ENCODE measurements at regions not wholly inside any gene's neighbourhood (a gene's known extent, or its start where the extent isn't known, plus 50 kb on each side); places are given as distances from the start of the nearest gene placed in this dataset.
"Not testable (repeated sequence)": the region's sequence is repeated elsewhere in the genome, so short reads cannot be mapped to it uniquely, and the experiment has no call there.

GRCh38 chr9:85792057-85792456 lies 50.3 kb upstream of the AGTPBP1 start:
- peak in 2 of 6 experiments; percentile 9 to 26 for TF ChIP-seq CTCF (IDR thresholded peaks at IDR 0.05)
- not testable (repeated sequence) for TF ChIP-seq POLR2A (IDR thresholded peaks at IDR 0.05)
